Activated CD4-positive, alpha-beta T cell treated with anti-CD3 and anti-CD28 coated beads for 48 hours (primary cell): ENCODE measurements at regions not wholly inside any gene's neighbourhood (a gene's known extent, or its start where the extent isn't known, plus 50 kb on each side); places are given as distances from the start of the nearest gene placed in this dataset.

Source experiments
- DNase-seq: peaks from one replicate; pipeline ENCODE4 v3.0.0-alpha.2; 2020

DNA sequence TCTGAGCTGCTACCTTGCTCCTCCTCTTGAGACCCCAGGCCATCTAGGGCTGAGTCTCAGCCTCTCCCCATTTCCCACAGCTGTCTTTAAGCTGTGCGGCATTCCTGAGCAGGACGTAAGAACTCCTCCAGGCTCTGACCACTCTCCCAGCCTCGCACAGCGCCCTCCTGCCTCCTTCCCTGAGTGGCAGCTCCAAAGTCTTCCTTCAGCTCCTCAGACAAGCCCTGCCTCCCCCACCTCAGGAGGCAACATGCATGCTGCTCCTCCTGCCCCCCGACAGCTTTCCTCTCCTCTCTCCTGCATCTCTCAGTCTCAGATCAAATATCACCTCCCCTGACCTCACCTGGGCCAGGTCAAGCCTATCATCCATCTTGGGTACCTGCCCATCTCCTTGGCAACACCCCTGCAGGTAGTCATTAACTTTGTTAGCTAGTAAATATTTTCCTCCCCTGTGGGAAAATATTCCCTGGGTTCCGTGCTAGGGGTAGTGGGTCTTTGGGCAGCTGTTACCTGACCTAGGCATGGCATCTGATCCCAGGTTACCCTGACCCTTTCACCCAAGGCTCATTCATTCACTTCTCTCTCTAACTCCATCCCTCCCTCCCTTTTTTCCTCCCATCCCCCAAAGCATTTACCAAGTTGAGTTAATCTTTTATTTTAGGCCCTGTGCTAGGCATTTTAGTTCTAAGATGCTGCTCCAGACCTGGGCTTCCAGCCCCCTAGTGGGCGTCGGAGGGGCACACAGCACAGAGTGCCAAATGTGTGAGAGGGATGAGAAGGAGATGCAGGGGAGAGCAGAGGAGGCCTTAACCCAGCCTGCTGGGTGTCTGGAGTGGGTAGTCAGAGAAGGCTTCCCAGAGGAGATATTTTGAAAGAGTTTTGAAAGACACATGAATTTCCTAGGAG lies 419.9 kb downstream of the PTPRU start:
- peak; percentile 18 for DNase-seq

- no peak for DNase-seq
Measured at GRCh38 chr1:29655145-29655544, 418.8 kb downstream of the PTPRU start.

GRCh38 chr1:29653886-29654450 lies 417.6 kb downstream of the PTPRU start:
- DNase-seq = no peak

GRCh38 chr1:29653034-29653810 lies 416.9 kb downstream of the PTPRU start:
- no peak for DNase-seq

DNA sequence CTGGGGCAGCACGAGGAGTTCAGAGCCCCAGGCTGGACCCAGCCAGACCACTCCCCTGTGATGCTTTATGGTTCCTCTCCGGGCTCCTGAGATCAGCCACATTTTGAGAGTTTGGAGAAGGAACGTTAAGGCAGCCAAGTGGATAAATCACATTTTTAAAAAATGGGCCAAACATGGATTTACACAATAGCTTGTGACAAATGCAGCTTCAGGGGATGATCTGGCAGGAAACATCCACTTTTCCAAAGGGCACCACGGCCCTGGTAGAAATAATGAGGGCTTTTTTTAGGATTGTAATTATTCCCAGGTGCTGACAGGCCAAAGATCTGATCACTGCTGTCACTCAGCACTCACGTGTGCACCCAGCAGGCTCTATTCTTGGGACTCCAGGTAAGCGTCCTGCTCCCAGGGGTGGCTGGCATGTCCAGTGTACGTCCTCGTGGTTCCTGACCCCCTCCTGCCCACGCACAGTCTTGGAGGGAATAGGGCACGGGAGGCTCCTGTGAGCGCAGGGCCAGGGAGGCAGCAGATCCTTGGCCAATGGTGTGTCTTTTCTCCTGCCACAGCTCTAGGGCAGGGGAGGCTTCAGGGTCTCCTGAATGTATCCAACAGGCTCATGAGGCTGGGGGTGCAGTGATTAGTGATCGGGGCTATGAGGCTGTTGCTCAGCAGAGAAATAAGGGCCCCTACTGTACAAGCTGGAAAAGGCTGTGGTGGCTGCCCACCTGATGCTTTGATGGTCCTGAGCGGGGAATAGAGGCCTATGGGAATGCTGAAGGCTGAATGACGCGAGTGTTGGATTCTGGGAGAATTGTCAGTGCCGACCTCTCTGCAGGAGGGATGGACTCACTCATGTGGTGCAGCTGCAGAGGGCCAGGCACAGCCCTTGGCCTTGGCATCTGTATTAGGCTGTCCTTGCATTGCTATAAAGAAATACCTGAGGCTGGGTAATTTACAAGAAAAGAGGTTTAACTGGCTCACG lies 415.7 kb downstream of the PTPRU start:
- no peak for DNase-seq

GRCh38 chr1:29651246-29651645 lies 414.9 kb downstream of the PTPRU start:
- no peak for DNase-seq

GRCh38 chr1:29650476-29650875 lies 414.2 kb downstream of the PTPRU start:
- DNase-seq = no peak

DNA sequence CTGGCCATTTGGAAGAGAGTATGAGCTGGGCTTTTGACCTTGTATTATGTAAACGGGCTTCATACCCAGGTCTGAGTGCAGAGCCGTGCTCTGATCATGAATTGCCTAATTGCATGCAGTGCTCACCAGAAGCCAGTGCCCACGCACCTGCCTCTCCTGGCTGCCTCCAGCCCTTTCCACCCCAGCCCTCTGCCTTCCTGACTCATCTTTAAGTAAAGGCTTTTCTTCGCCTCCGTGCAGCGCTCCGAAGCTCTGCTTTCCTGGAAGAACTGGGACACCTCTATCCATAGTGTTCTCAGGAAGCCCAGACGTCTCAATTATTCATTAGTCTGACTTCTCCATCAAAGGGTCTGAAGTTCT lies 413.7 kb downstream of the PTPRU start:
- no peak for DNase-seq

GRCh38 chr1:29649189-29650040 lies 413.1 kb downstream of the PTPRU start:
- no peak for DNase-seq

GRCh38 chr1:29648798-29649188 lies 412.5 kb downstream of the PTPRU start:
- DNase-seq = no peak

- DNase-seq = no peak
Measured at GRCh38 chr1:29648026-29648425, 411.7 kb downstream of the PTPRU start.

GRCh38 chr1:29647581-29647980 lies 411.3 kb downstream of the PTPRU start:
- no peak for DNase-seq

GRCh38 chr1:29646161-29646775 lies 409.9 kb downstream of the PTPRU start:
- DNase-seq = no peak

- DNase-seq = no peak
Measured at GRCh38 chr1:29645586-29645985, 409.3 kb downstream of the PTPRU start.

DNA sequence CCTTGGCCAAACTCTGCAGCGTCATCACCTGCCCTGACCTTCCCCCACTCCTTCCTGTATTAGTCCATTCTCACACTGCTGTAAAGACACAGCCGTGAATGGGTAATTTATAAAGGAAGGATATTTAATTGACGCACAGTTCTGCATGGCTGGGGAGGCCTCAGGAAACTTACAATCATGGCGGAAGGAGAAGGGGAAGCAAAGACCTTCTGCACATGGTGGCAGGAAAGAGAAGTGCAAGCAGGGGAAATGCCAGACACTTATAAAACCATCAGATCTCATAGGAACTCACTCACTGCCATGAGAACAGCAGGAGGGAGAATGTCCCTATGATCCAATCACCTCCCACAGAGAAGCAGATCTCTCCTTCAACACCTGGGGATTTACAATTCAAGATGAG lies 408.5 kb downstream of the PTPRU start:
- DNase-seq = no peak

GRCh38 chr1:29643838-29644440 lies 407.6 kb downstream of the PTPRU start:
- DNase-seq = no peak

- DNase-seq = no peak
Measured at GRCh38 chr1:29643281-29643680, 407.0 kb downstream of the PTPRU start.

- no peak for DNase-seq
Measured at GRCh38 chr1:29642519-29642918, 406.2 kb downstream of the PTPRU start.

- DNase-seq = no peak
Measured at GRCh38 chr1:29641921-29642320, 405.6 kb downstream of the PTPRU start.

- no peak for DNase-seq
Measured at GRCh38 chr1:29640428-29640785, 404.1 kb downstream of the PTPRU start.
